Trophoblast cell (in vitro differentiated cells and primary cell): ENCODE measurements at regions not wholly inside any gene's neighbourhood (a gene's known extent, or its start where the extent isn't known, plus 50 kb on each side); places are given as distances from the start of the nearest gene placed in this dataset.

Experiments
- DNase-seq, 2 donors: peaks; one replicate each; pipeline ENCODE4 v3.0.0-alpha.2; 2016
- H2AFZ ChIP-seq: 2 replicates; pipeline ENCODE4 v1.6.1; 2013; ENCODE audit warnings: low read length, moderate library complexity, mild to moderate bottlenecking; ENCODE audit not compliant: insufficient read depth, poor library complexity
- H2AK5ac ChIP-seq: 2 replicates; pipeline ENCODE4 v1.6.1; 2013; ENCODE audit warnings: mild to moderate bottlenecking, low read length
- H2BK120ac ChIP-seq: 2 replicates; pipeline ENCODE4 v1.6.1; 2013; ENCODE audit warnings: low read length, mild to moderate bottlenecking, moderate library complexity; ENCODE audit not compliant: insufficient read depth, poor library complexity
- H2BK12ac ChIP-seq: 2 replicates; pipeline ENCODE4 v1.6.1; 2013; ENCODE audit warnings: mild to moderate bottlenecking, low read length, moderate library complexity
- H2BK5ac ChIP-seq: 2 replicates; pipeline ENCODE4 v1.6.1; 2013; ENCODE audit warnings: low read length, low read depth, moderate library complexity, mild to moderate bottlenecking; ENCODE audit not compliant: poor library complexity
- H3K14ac ChIP-seq: 2 replicates; pipeline ENCODE4 v1.6.1; 2013; ENCODE audit warnings: mild to moderate bottlenecking, low read length
- H3K18ac ChIP-seq: 2 replicates; pipeline ENCODE4 v1.6.1; 2013; ENCODE audit warnings: mild to moderate bottlenecking, low read length
- H3K23ac ChIP-seq: 2 replicates; pipeline ENCODE4 v1.6.1; 2013; ENCODE audit warnings: low read length
- H3K27ac ChIP-seq: 2 replicates; pipeline ENCODE4 v1.5.1; 2013; ENCODE audit warnings: low read depth, mild to moderate bottlenecking, inconsistent platforms, low read length, moderate library complexity
- H3K27me3 ChIP-seq: 2 replicates; pipeline ENCODE4 v1.6.1; 2013; ENCODE audit warnings: inconsistent platforms, mild to moderate bottlenecking, low read length, moderate library complexity; ENCODE audit not compliant: insufficient read depth
- H3K36me3 ChIP-seq, 2 experiments: 1 replicate in 1 of 2; 2 replicates in 1 of 2; pipeline ENCODE4 v1.6.1; 2013; ENCODE audit warnings: low read length in 2 of 2, mild to moderate bottlenecking in 2 of 2, moderate library complexity in 1 of 2; ENCODE audit not compliant: insufficient read depth in 2 of 2, control insufficient read depth in 1 of 2
- H3K4ac ChIP-seq: 2 replicates; pipeline ENCODE4 v1.6.1; 2013; ENCODE audit warnings: low read depth, mild to moderate bottlenecking, low read length, moderate library complexity
- H3K4me1 ChIP-seq, 2 experiments: 1 replicate in 1 of 2; 2 replicates in 1 of 2; pipeline ENCODE4 v1.6.1; 2013; ENCODE audit warnings: low read length in 2 of 2, mild to moderate bottlenecking in 2 of 2, moderate library complexity in 1 of 2; ENCODE audit not compliant: insufficient read depth in 2 of 2, control insufficient read depth in 1 of 2
- H3K4me2 ChIP-seq: 2 replicates; pipeline ENCODE4 v1.6.1; 2013; ENCODE audit warnings: inconsistent platforms, mild to moderate bottlenecking, low read length, moderate library complexity
- H3K4me3 ChIP-seq: 2 replicates; pipeline ENCODE4 v1.5.1; 2013; ENCODE audit warnings: mild to moderate bottlenecking, low read depth, low read length, inconsistent platforms
- H3K79me1 ChIP-seq: one replicate; pipeline ENCODE4 v1.6.1; 2013; ENCODE audit warnings: low read length
- H3K79me2 ChIP-seq: 2 replicates; pipeline ENCODE4 v1.6.1; 2013; ENCODE audit warnings: low read length, mild to moderate bottlenecking; ENCODE audit not compliant: control insufficient read depth, insufficient read depth, poor library complexity
- H3K9ac ChIP-seq: 2 replicates; pipeline ENCODE4 v1.6.1; 2013; ENCODE audit warnings: mild to moderate bottlenecking, low read length
- H3K9me3 ChIP-seq: 2 replicates; pipeline ENCODE4 v1.6.1; 2013; ENCODE audit warnings: low read depth, mild to moderate bottlenecking, control low read depth, inconsistent platforms, low read length; ENCODE audit not compliant: insufficient read depth
- H4K12ac ChIP-seq: 2 replicates; pipeline ENCODE4 v1.6.1; 2013; ENCODE audit warnings: low read depth, mild to moderate bottlenecking, low read length, moderate library complexity
- H4K8ac ChIP-seq: 2 replicates; pipeline ENCODE4 v1.6.1; 2013; ENCODE audit warnings: low read depth, mild to moderate bottlenecking, low read length, moderate library complexity
- H4K91ac ChIP-seq: one replicate; pipeline ENCODE4 v1.6.1; 2013; ENCODE audit warnings: low read depth, mild to moderate bottlenecking, low read length, moderate library complexity
- WGBS: extraction: QIAGEN DNeasy Blood & Tissue Kit; methylation state at CpG from one replicate; pipeline ENCODE4 v1.1.7; 2013; ENCODE audit warnings: missing lambda C conversion rate; ENCODE audit not compliant: insufficient read length, insufficient coverage; ENCODE audit errors: extremely low coverage; 5-methylcytosine and 5-hydroxymethylcytosine counted together

DNA sequence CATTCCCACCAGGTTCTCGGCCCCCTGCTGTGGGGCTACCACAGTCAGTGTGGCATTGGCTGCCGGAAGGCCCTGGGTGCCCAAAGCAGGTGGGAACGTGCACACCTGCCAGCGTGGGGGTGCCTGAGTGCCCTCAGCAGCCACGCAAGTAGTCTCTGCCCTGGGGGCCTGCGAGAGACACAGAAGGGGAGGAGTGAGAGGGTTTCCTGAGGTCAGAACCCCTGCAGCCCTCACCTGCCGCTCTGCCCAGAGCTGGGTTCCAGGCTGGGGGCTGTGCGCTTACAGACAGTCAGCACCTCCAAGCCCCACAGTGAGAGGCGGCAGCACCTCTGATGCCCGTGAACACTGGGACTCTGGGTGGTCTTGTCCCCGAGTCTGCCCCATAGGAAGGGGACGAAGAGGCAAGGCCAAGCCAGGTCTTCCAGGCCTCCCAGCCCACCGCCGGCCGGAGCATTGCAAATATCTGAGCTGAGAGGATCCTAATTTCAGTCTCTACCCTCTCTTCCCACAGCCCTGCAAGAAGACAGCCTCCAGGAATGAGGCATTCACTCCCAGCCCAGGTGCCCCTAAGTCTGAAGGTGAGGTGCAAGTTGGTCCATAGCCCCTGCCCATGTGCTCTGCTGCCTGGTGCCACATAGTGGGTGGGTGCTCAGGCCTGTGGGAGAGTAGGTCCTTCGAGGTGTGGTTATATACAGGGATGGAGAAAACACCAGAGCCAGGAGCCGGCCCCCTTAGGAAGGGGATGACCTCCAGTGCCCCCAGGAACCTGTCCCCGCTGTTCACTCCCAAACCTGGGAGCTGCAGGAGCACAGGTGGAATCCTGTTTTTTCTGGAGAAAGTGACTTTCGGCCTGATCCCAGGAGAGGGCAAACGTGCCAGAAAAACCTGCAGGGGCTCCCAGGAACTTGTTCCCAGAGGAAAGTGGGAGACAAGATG is 291.1 kb upstream of the RTL1 start:
- H4K12ac ChIP-seq = no peak overlapping the region
- no peak for DNase-seq
- no peaks in the 10 kb centered on the region for H3K79me1 ChIP-seq

DNA sequence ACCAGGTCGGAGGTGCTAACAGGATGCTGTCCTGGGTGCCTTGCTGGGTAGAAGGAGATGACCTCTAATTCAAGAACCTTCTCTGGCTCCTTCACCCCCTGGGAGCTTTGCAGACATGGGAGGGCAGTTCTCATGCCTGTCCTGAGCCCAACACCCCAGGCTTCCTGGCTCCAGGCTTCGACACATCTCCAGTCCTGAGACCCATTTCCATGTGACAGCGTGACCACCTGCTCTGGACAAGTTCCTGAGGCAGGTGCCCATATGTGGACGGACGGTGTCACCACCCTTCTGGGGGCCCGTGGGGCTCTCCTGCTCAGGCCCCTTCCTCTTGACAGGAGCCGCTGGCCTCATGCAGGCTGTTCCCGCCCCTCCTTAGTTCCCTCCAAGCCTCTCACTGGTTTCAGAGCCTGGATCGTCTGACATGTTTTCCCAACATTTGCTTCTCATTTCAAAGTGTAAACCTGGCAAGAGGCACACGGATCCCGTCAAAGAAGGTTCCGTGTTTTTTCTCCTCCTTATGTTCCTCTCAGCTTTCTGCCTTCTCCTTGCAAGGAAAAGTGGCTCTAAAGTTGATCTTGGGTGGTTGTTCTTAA is 291.9 kb upstream of the RTL1 start:
- no peaks in the 10 kb centered on the region for H3K27me3 ChIP-seq
- WGBS = no CpG with 5 or more reads among the region's 12 CpGs
- H4K12ac ChIP-seq = no peak overlapping the region
- H3K18ac ChIP-seq = no peak overlapping the region
- H3K4me3 ChIP-seq = no peak overlapping the region
- no peak overlapping the region for H3K14ac ChIP-seq
- H3K79me2 ChIP-seq = no peaks in the 10 kb centered on the region
- no peaks in the 10 kb centered on the region for H3K36me3 ChIP-seq
- no peaks in the 10 kb centered on the region for H3K4me1 ChIP-seq
- no peak overlapping the region for H2BK12ac ChIP-seq
- H3K4ac ChIP-seq = no peak overlapping the region
- no peak overlapping the region for H3K27ac ChIP-seq
- H3K23ac ChIP-seq = no peak overlapping the region
- no peak overlapping the region for H2BK5ac ChIP-seq
- H3K4me2 ChIP-seq = no peak overlapping the region
- H2BK120ac ChIP-seq = no peak overlapping the region
- no peak for DNase-seq
- no peak overlapping the region for H4K8ac ChIP-seq
- no peaks in the 10 kb centered on the region for H3K79me1 ChIP-seq
- no peak overlapping the region for H2AK5ac ChIP-seq
- H2AFZ ChIP-seq = no peak overlapping the region
- no peak overlapping the region for H3K9ac ChIP-seq
- no peak overlapping the region for H4K91ac ChIP-seq
- peaks cover 3% of the 10 kb centered on the region for H3K9me3 ChIP-seq

More for the DNA sequence above, 291.1 kb upstream of the RTL1 start:
- Histone ChIP-seq H3K9me3 (no peaks in the 10 kb centered on the region), H4K8ac (no peak overlapping the region), H3K79me2 (no peaks in the 10 kb centered on the region), H2BK5ac (no peak overlapping the region), H3K27me3 (no peaks in the 10 kb centered on the region), H3K4me1 (no peaks in the 10 kb centered on the region), H3K18ac (no peak overlapping the region), H3K4me2 (no peak overlapping the region), H2BK120ac (no peak overlapping the region), H3K23ac (no peak overlapping the region), H3K36me3 (no peaks in the 10 kb centered on the region), H2AFZ (no peak overlapping the region), H3K14ac (no peak overlapping the region), H3K27ac (no peak overlapping the region), H2BK12ac (no peak overlapping the region), H3K9ac (no peak overlapping the region), H2AK5ac (no peak overlapping the region), H3K4me3 (no peak overlapping the region), H3K4ac (no peak overlapping the region), H4K91ac (no peak overlapping the region)
- no CpG with 5 or more reads among the region's 20 CpGs for WGBS

DNA sequence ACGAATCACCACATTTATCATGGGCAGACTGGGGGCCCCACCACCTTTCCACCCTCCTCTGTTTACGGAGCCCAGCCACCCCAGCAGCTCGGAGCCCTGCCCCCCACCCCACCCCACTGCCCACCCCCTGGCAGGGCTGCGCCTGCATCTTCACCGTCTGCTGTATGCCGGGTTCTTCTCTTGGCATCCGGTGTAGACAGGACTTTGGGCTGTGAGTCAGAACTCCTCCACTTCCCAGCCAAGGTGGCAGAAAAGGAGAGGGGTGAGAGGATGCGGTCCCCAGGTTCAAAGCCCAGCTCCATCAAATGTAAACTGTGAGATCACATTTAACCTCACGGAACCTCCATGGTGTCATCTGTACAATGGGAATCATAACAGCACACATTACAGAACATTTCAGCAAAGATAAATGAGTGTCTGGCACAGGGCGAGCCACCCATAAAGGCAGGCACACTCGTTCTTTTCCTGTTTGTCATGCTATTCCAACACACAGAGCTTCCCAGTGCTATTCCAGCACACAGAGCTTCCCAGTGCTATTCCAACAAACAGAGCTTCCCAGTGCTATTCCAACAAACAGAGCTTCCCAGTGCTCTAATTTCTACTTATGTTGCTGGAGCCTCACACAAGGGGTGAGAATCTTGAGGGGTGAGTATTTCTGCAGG is 292.7 kb upstream of the RTL1 start:
- Histone ChIP-seq H3K4me2 (no peak overlapping the region), H3K27me3 (no peaks in the 10 kb centered on the region), H2BK12ac (no peak overlapping the region), H4K8ac (no peak overlapping the region), H3K4me3 (no peak overlapping the region), H2BK120ac (no peak overlapping the region), H2BK5ac (no peak overlapping the region), H3K4ac (no peak overlapping the region), H3K79me1 (no peaks in the 10 kb centered on the region), H3K14ac (no peak overlapping the region), H2AK5ac (no peak overlapping the region), H3K4me1 (no peaks in the 10 kb centered on the region), H3K9me3 (peaks cover 3% of the 10 kb centered on the region), H2AFZ (no peak overlapping the region), H4K91ac (no peak overlapping the region), H3K9ac (no peak overlapping the region), H4K12ac (no peak overlapping the region), H3K27ac (no peak overlapping the region), H3K18ac (no peak overlapping the region), H3K79me2 (no peaks in the 10 kb centered on the region), H3K36me3 (no peaks in the 10 kb centered on the region), H3K23ac (no peak overlapping the region)
- no CpG with 5 or more reads among the region's 11 CpGs for WGBS
- no peak for DNase-seq

DNA sequence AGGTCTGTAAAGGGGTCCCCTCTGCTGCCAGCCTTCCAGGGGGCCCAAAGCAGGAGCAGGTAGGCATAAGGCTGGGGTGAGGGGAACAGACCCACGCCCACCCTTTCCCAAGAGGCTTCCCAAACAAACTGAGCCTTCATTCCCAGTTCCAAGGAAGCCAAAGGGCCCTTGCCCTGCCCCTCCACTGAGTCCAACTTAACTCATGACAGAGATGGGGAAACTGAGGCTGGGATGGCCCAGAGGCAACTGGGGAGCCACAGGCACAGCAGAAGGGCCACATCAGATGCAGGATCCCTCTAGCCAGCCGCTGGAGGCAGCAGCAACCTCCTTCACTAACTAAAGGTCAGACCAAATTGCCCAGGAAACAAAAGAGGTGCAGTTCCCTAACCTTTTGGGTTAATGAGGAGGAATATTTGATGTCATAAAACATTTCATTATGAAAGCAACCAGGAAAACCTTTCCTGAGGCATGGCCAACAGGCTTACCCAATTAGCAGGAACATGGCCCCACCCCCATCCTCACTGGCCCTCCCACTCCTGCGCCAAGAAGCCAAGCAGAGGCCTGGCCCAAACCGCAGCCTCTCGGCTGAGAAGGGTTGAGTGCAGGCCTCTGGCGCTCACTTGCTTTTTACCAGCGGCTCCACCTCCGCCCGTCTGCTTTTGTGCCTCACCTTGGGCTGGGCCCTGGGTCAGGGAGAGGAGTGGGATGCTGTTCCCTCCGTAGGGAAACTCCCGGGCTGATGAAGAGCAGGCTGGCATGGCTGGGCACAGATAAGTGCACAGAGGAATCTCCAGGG is 293.5 kb upstream of the RTL1 start:
- no peak for DNase-seq
- H3K14ac ChIP-seq = no peak overlapping the region
- no peak overlapping the region for H3K23ac ChIP-seq
- no peaks in the 10 kb centered on the region for H3K27me3 ChIP-seq
- no peak overlapping the region for H2BK12ac ChIP-seq
- H4K91ac ChIP-seq = no peak overlapping the region
- no peak overlapping the region for H3K4me3 ChIP-seq
- no peak overlapping the region for H2AFZ ChIP-seq
- no peak overlapping the region for H4K8ac ChIP-seq
- no peak overlapping the region for H3K4me2 ChIP-seq
- no peak overlapping the region for H3K27ac ChIP-seq
- H2AK5ac ChIP-seq = no peak overlapping the region
- H3K36me3 ChIP-seq = no peaks in the 10 kb centered on the region
- WGBS = no CpG with 5 or more reads among the region's 11 CpGs
- H3K9me3 ChIP-seq = peaks cover 3% of the 10 kb centered on the region
- H3K4me1 ChIP-seq = no peaks in the 10 kb centered on the region
- no peak overlapping the region for H3K4ac ChIP-seq
- no peak overlapping the region for H3K18ac ChIP-seq
- H4K12ac ChIP-seq = no peak overlapping the region
- no peaks in the 10 kb centered on the region for H3K79me2 ChIP-seq
- H3K79me1 ChIP-seq = no peaks in the 10 kb centered on the region
- H3K9ac ChIP-seq = no peak overlapping the region
- no peak overlapping the region for H2BK120ac ChIP-seq
- no peak overlapping the region for H2BK5ac ChIP-seq
